SK-N-SH treated with all-trans-retinoic acid at 6 μM for 48 hours (cell line): ENCODE measurements at regions not wholly inside any gene's neighbourhood (a gene's known extent, or its start where the extent isn't known, plus 50 kb on each side); places are given as distances from the start of the nearest gene placed in this dataset.

Experiments used
- OSR1 ChIP-seq: fragments of 250-450 bp; sonication (Bioruptor Pico); IDR thresholded peaks from 2 replicates; pipeline ENCODE4 v1.8.0; 2022; ENCODE audit warnings: moderate library complexity, mild to moderate bottlenecking, inconsistent platforms
- TCF4 ChIP-seq: fragments of 250-450 bp; sonication (Bioruptor Pico); IDR thresholded peaks from 2 replicates; pipeline ENCODE4 v1.8.0; 2021; ENCODE audit warnings: mild to moderate bottlenecking, moderate library complexity, borderline replicate concordance
- TOX ChIP-seq: fragments of 250-450 bp; sonication (Bioruptor Pico); IDR thresholded peaks from 2 replicates; pipeline ENCODE4 v1.8.0; 2021; ENCODE audit warnings: mild to moderate bottlenecking, moderate library complexity, borderline replicate concordance
- ZFP3 ChIP-seq: fragments of 250-450 bp; sonication (Bioruptor Pico); IDR thresholded peaks from 2 replicates; pipeline ENCODE4 v1.5.0; 2020; ENCODE audit warnings: mild to moderate bottlenecking, moderate library complexity
- TF ChIP-seq, protein P1 (sequence below): fragments of 250-450 bp; sonication (Bioruptor Pico); IDR thresholded peaks from 2 replicates; pipeline ENCODE4 v1.5.1; 2020; ENCODE audit warnings: low read depth, mild to moderate bottlenecking, moderate library complexity
- TF ChIP-seq, protein P2 (sequence below): fragments of 250-450 bp; sonication (Bioruptor Pico); IDR thresholded peaks from 2 replicates; pipeline ENCODE4 v1.8.0; 2020; ENCODE audit warnings: mild to moderate bottlenecking, moderate library complexity, borderline replicate concordance

DNA sequence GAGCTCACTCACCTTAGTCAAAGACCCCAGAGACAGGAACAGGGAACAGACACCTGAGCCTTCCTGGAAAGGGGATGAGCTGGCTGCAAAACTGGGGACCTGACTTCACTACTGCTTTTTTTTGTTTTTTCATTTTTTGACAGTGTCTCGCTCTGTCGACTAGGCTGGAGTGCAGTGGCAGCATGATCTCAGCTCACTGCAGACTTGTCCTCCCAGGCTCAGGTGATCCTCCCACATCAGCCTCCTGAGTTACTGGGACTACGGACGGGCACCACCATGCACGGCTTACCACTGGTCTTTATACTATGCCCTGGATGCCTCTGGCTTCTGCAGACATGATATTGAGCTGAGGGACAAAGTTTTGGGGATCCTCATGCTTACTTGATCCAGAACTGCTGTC lies 184.1 kb downstream of the INSIG2 start:
- TF ChIP-seq, protein P1, sequence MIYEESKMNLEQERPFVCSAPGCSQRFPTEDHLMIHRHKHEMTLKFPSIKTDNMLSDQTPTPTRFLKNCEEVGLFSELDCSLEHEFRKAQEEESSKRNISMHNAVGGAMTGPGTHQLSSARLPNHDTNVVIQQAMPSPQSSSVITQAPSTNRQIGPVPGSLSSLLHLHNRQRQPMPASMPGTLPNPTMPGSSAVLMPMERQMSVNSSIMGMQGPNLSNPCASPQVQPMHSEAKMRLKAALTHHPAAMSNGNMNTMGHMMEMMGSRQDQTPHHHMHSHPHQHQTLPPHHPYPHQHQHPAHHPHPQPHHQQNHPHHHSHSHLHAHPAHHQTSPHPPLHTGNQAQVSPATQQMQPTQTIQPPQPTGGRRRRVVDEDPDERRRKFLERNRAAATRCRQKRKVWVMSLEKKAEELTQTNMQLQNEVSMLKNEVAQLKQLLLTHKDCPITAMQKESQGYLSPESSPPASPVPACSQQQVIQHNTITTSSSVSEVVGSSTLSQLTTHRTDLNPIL (CRISPR knock-in tag) = no peak
- TF ChIP-seq TCF4 (CRISPR knock-in tag) (no peak), TOX (CRISPR knock-in tag) (no peak), ZFP3 (CRISPR knock-in tag) (no peak), OSR1 (CRISPR knock-in tag) (no peak)
- TF ChIP-seq, protein P2, sequence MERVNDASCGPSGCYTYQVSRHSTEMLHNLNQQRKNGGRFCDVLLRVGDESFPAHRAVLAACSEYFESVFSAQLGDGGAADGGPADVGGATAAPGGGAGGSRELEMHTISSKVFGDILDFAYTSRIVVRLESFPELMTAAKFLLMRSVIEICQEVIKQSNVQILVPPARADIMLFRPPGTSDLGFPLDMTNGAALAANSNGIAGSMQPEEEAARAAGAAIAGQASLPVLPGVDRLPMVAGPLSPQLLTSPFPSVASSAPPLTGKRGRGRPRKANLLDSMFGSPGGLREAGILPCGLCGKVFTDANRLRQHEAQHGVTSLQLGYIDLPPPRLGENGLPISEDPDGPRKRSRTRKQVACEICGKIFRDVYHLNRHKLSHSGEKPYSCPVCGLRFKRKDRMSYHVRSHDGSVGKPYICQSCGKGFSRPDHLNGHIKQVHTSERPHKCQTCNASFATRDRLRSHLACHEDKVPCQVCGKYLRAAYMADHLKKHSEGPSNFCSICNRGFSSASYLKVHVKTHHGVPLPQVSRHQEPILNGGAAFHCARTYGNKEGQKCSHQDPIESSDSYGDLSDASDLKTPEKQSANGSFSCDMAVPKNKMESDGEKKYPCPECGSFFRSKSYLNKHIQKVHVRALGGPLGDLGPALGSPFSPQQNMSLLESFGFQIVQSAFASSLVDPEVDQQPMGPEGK (CRISPR knock-in tag) = no peak
